IMR-90 (cell line): ENCODE measurements at regions not wholly inside any gene's neighbourhood (a gene's known extent, or its start where the extent isn't known, plus 50 kb on each side); places are given as distances from the start of the nearest gene placed in this dataset.

Source experiments
- ATAC-seq: fragments of 200-7000 bp; cut with Tn5 transposase; 2 replicates; pipeline ENCODE4 v1.9.1; 2020; ENCODE audit warnings: low read depth, mild to moderate bottlenecking, moderate library complexity
- BruUV-seq: library from RNA; stranded (reverse); fragments of 400-500 nt; replicated peaks from 2 replicates; lab custom pipeline; 2021; lab: Mats Ljungman, UMichigan
- CTCF ChIA-PET: fragments of 300-600 bp; formaldehyde crosslinking; extraction: SDS; loops from one replicate; lab custom pipeline; 2021; ENCODE audit warnings: antibody characterized with exemption; lab: Yijun Ruan, JAX
- POLR2A ChIA-PET: fragments of 300-600 bp; sonication (Branson Sonifier 250); formaldehyde crosslinking; loops from one replicate; lab custom pipeline; 2022; ENCODE audit warnings: antibody characterized with exemption; ENCODE audit not compliant: unreplicated experiment; lab: Charles Lee
- DNase-seq: peaks from one replicate; pipeline ENCODE4 v3.0.0; 2013
- H2AFZ ChIP-seq: replicated peaks from 2 replicates; pipeline ENCODE3; 2013; ENCODE audit warnings: low read length, mild to moderate bottlenecking; ENCODE audit not compliant: poor library complexity
- H2AK5ac ChIP-seq: 2 replicates; pipeline ENCODE4 v1.6.1; 2013; ENCODE audit warnings: low read depth, low read length, inconsistent platforms
- H2AK9ac ChIP-seq: replicated peaks from 2 replicates; pipeline ENCODE3; 2013; ENCODE audit warnings: mild to moderate bottlenecking, low read depth, low read length, moderate library complexity; ENCODE audit not compliant: poor library complexity
- H2BK120ac ChIP-seq: 2 replicates; pipeline ENCODE4 v1.6.1; 2013; ENCODE audit warnings: low read depth, low read length, inconsistent platforms
- H2BK15ac ChIP-seq: 3 replicates; pipeline ENCODE4 v1.6.1; 2013; ENCODE audit warnings: low read depth, low read length, inconsistent platforms
- H2BK20ac ChIP-seq: 2 replicates; pipeline ENCODE4 v1.6.1; 2013; ENCODE audit warnings: low read depth, mild to moderate bottlenecking, inconsistent platforms, low read length, moderate library complexity
- H2BK5ac ChIP-seq: 2 replicates; pipeline ENCODE4 v1.6.1; 2013; ENCODE audit warnings: mild to moderate bottlenecking, low read depth, low read length, inconsistent platforms; ENCODE audit not compliant: poor library complexity, severe bottlenecking
- H3K14ac ChIP-seq: replicated peaks from 2 replicates; pipeline ENCODE4 v1.6.1; 2013; ENCODE audit warnings: low read depth, low read length, inconsistent platforms
- H3K18ac ChIP-seq: 2 replicates; pipeline ENCODE4 v1.6.1; 2013; ENCODE audit warnings: low read depth, low read length, control low read depth
- H3K23ac ChIP-seq: 2 replicates; pipeline ENCODE4 v1.6.1; 2013; ENCODE audit warnings: low read depth, low read length, inconsistent platforms
- H3K27ac ChIP-seq: 2 replicates; pipeline ENCODE4 v1.5.1; 2013; ENCODE audit warnings: mild to moderate bottlenecking, control low read depth, low read length; ENCODE audit not compliant: insufficient read depth
- H3K27me3 ChIP-seq: 2 replicates; pipeline ENCODE4 v1.6.1; 2013; ENCODE audit warnings: low read length; ENCODE audit not compliant: control insufficient read depth, insufficient read depth
- H3K36me3 ChIP-seq: 2 replicates; pipeline ENCODE4 v1.6.1; 2013; ENCODE audit warnings: low read length, mixed read lengths; ENCODE audit not compliant: control insufficient read depth, insufficient read depth
- H3K4ac ChIP-seq: 2 replicates; pipeline ENCODE4 v1.6.1; 2013; ENCODE audit warnings: low read depth, low read length, inconsistent platforms
- H3K4me1 ChIP-seq: 2 replicates; pipeline ENCODE4 v1.6.1; 2013; ENCODE audit warnings: low read length, mixed read lengths; ENCODE audit not compliant: control insufficient read depth, insufficient read depth
- H3K4me2 ChIP-seq: 2 replicates; pipeline ENCODE4 v1.6.1; 2013; ENCODE audit warnings: low read depth, mild to moderate bottlenecking, control low read depth, low read length, moderate library complexity
- H3K4me3 ChIP-seq: 2 replicates; pipeline ENCODE4 v1.5.1; 2013; ENCODE audit warnings: low read depth, mild to moderate bottlenecking, control low read depth, low read length, moderate library complexity; ENCODE audit not compliant: insufficient read depth
- H3K56ac ChIP-seq: 2 replicates; pipeline ENCODE4 v1.6.1; 2013; ENCODE audit warnings: low read length, inconsistent platforms; ENCODE audit not compliant: insufficient read depth; ENCODE audit errors: extremely low read depth
- H3K79me1 ChIP-seq, 2 experiments: 2 replicates each; pipeline ENCODE4 v1.6.1; 2013; ENCODE audit warnings: low read length in 2 of 2, inconsistent platforms in 1 of 2, low read depth in 1 of 2
- H3K9ac ChIP-seq: 2 replicates; pipeline ENCODE4 v1.6.1; 2013; ENCODE audit warnings: low read depth, low read length, control low read depth
- H3K9me1 ChIP-seq: 2 replicates; pipeline ENCODE4 v1.6.1; 2013; ENCODE audit warnings: low read length, inconsistent platforms; ENCODE audit not compliant: insufficient read depth
- H3K9me3 ChIP-seq: 2 replicates; pipeline ENCODE4 v1.6.1; 2013; ENCODE audit warnings: low read length; ENCODE audit not compliant: control insufficient read depth, insufficient read depth
- H4K20me1 ChIP-seq: 2 replicates; pipeline ENCODE4 v1.6.1; 2013; ENCODE audit warnings: low read length, inconsistent platforms; ENCODE audit not compliant: insufficient read depth
- H4K5ac ChIP-seq: 2 replicates; pipeline ENCODE4 v1.6.1; 2013; ENCODE audit warnings: mild to moderate bottlenecking, low read depth, low read length, control low read depth
- H4K8ac ChIP-seq, 2 experiments: 2 replicates each; pipeline ENCODE4 v1.6.1; 2013; ENCODE audit warnings: low read depth in 2 of 2, low read length in 2 of 2, control low read depth in 1 of 2, inconsistent platforms in 1 of 2
- H4K91ac ChIP-seq: 2 replicates; pipeline ENCODE4 v1.6.1; 2013; ENCODE audit warnings: low read depth, low read length, inconsistent platforms; ENCODE audit not compliant: insufficient read depth
- MAZ ChIP-seq: IDR thresholded peaks from 2 replicates; pipeline ENCODE4 v1.6.1; 2012; ENCODE audit warnings: low read depth, mild to moderate bottlenecking, low read length, improper control_type of control experiment, moderate library complexity, borderline replicate concordance
- WGBS, 2 experiments: methylation state at CpG; one replicate each; pipeline versions ENCODE4 v1.1.5 to v1.1.7; 2013; ENCODE audit warnings: missing lambda C conversion rate in 2 of 2; ENCODE audit not compliant: insufficient read length in 1 of 2; ENCODE audit errors: extremely low coverage in 2 of 2; 5-methylcytosine and 5-hydroxymethylcytosine counted together
- dilution Hi-C: fragments of 300-500 bp; cut with HindIII; formaldehyde crosslinking; loops from one replicate; pipeline ENCODE4 v1.14.3; 2018; ENCODE audit warnings: low sequenced_read_pairs; ENCODE audit not compliant: unreplicated experiment
- in situ Hi-C: fragments of 300-500 bp; cut with MboI; formaldehyde crosslinking; loops from 3 replicates; pipeline ENCODE4 v1.14.3; 2019; ENCODE audit warnings: low sequenced_read_pairs, inconsistent platforms, mixed read lengths
- intact Hi-C: fragments of 100-400 bp; cut with micrococcal nuclease; formaldehyde crosslinking; loops from 2 replicates; pipeline ENCODE4 v1.10.0; 2022

GRCh38 chrX:113048896-113049295, 208.3 kb upstream of the AMOT start:
- Histone ChIP-seq H4K91ac (no peak overlapping the region), H3K79me1 (no peaks in the 10 kb centered on the region), H4K20me1 (no peaks in the 10 kb centered on the region), H2BK120ac (no peak overlapping the region), H3K4me3 (no peak overlapping the region), H3K36me3 (no peaks in the 10 kb centered on the region), H2AK9ac (no peak overlapping the region), H3K56ac (no peak overlapping the region), H3K9me3 (peaks cover 2% of the 10 kb centered on the region; the same call in 1 of the 2 replicates), H3K18ac (no peak overlapping the region), H2BK5ac (no peak overlapping the region), H4K5ac (no peak overlapping the region), H3K27ac (no peak overlapping the region), H3K14ac (no peak overlapping the region), H3K9me1 (no peaks in the 10 kb centered on the region), H2AFZ (no peak overlapping the region), H4K8ac (no peak overlapping the region), H3K4me2 (no peak overlapping the region), H3K27me3 (peaks cover 2% of the 10 kb centered on the region; the same call in 1 of the 2 replicates), H2BK15ac (no peak overlapping the region), H3K4ac (no peak overlapping the region), H3K4me1 (no peaks in the 10 kb centered on the region), H2BK20ac (no peak overlapping the region), H2AK5ac (no peak overlapping the region), H3K23ac (no peak overlapping the region), H3K9ac (no peak overlapping the region)
- no peak for DNase-seq
- no peak for TF ChIP-seq MAZ
- no TSS peak for BruUV-seq
- dilution Hi-C loops: no loop called here
- no CpG with 5 or more reads among the region's 1 CpG for WGBS, 2 experiments
- ChIA-PET CTCF (no interaction called here), POLR2A (no interaction called here)
- intact Hi-C loops: no loop called here
- no peak for ATAC-seq
- in situ Hi-C loops: loop anchor here (10.0 kb wide), 1 partner anchor 56 kb away; no protein-coding TSS in a partner anchor
